ENCODE measurements at regions not wholly inside any gene's neighbourhood (a gene's known extent, or its start where the extent isn't known, plus 50 kb on each side); places are given as distances from the start of the nearest gene placed in this dataset.
A peak's percentile ranks its signal among the peaks of the same experiment; 100 is the strongest.

DNA sequence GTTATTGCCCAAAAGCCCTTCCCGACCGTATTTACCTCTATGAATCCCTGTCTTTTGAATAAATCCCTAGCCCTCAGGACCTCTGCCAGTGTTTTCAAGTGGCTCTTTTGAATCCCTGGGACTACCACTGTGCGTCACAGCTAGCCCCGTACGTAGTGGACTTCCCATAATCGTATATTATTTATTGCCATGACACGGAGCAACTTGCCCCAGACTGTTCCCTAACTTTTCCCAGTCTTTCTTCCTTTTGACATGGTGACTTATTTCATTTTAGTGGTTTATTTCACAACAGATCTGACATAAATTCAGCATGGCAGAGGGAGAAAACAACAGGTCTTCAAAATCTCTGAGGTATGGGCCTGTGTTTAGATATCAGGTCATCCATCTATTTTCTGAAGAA, 318.6 kb upstream of the KLF6 start:
- H3K9me3 Mint-ChIP-seq, result peaks cover 0 to 2% of the 10 kb centered on the region in 2 donors
- peak overlapping the region; percentile 7 for H3K27ac Mint-ChIP-seq
- no peak for DNase-seq

DNA sequence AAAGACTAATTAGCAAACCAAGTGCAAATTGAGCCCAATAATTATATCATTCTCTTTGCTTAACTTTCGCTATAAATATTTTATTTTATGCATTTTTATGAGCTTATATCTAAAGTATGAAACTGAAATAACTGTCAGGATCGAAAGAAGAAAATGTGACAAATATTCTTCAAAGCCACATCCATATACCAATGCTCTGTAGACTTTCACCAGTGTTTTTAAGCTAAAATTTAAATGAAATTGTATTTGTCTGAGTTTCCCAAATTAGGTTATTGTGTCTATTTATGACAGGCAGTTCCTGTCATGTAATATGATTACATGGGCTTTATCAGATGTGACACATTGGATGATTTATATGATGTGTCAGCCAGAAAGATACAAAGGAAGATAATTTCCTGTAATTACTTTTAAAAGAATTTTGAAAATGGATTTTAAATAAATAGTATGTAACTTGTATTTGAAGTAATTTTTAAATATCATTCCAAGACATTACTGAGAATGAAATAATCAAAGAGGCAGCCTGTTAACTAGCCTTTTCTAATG, 317.9 kb upstream of the KLF6 start:
- H3K36me3 Mint-ChIP-seq (ENCODE audit: insufficient read depth in 2 of 2), result peaks cover 0 to 2% of the 10 kb centered on the region in 2 donors

More for the DNA sequence above, 318.6 kb upstream of the KLF6 start:
- no peak for ATAC-seq (replicated peaks in 1 of 2)
- H3K4me3 Mint-ChIP-seq, result no peak overlapping the region
- no peaks in the 10 kb centered on the region for H3K27me3 Mint-ChIP-seq (ENCODE audit: low read depth)
- H3K36me3 Mint-ChIP-seq (ENCODE audit: insufficient read depth in 2 of 2), result peaks cover 0 to 2% of the 10 kb centered on the region in 2 donors
- H3K4me1 Mint-ChIP-seq (ENCODE audit: low read depth), result peaks cover 25% of the 10 kb centered on the region

DNA sequence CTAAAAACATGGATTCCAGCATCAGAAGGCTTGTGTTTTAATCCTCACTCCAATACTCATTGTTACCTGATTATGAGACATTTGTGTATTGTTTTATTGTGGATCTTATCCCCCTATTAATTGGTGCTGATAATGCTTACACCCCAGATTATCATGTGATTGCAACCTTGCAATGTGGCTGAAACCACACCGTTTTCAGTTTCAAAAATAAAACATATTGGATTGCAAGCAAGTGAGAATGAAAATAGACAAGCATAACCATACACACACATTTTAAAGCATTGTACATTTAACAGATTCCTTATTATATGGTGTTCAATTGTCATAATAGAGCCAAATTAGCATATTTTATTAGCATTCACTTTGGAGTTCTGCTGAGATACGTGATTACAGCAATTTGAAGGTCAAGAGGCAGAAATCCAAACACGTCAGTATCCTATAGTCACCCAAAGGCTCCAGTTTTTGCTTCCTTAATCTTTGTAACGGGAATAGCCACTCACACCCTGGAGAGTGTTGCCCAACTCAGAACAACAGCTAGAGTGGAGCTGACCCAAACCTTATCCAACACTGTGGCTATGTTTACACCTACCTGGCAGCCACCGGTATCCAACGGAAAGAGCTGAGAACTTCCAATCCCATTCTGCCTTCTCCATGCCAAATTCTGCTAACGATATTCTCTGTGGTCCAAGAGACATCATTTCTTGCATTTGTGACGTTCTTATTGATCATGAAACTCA, 317.1 kb upstream of the KLF6 start:
- Mint-ChIP-seq H3K4me1 (ENCODE audit: low read depth) (peaks cover 25% of the 10 kb centered on the region), H3K9me3 (peaks cover 0 to 2% of the 10 kb centered on the region in 2 donors), H3K4me3 (no peak overlapping the region), H3K27me3 (ENCODE audit: low read depth) (no peaks in the 10 kb centered on the region), H3K36me3 (ENCODE audit: insufficient read depth in 2 of 2) (no peaks in the 10 kb centered on the region), H3K27ac (no peak overlapping the region)
- no peak for DNase-seq
- ATAC-seq (replicated peaks in 1 of 2), result no peak

More for the DNA sequence above, 317.9 kb upstream of the KLF6 start:
- Mint-ChIP-seq H3K4me3 (no peak overlapping the region), H3K4me1 (ENCODE audit: low read depth) (peaks cover 25% of the 10 kb centered on the region), H3K9me3 (peaks cover 0 to 2% of the 10 kb centered on the region in 2 donors), H3K27me3 (ENCODE audit: low read depth) (no peaks in the 10 kb centered on the region), H3K27ac (no peak overlapping the region)
- no peak for DNase-seq
- no peak for ATAC-seq (replicated peaks in 1 of 2)

DNA sequence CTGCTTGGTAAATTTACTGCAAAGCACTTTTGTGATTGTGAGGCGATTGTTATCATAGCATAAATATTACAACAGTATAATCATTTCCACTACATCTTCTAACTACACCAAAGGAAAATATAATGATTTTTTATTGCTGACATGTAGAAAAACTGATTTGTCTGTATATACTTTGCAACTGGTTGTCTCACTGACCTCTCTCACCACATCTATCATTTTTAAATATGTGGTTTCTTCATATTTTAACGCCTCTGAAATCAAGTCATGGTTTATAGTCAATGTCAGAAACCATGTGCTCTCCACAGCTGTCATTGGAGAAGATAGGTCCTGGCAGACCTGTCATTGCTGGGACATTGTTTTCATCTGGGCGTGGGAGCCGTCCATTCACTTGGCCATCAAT, 315.4 kb upstream of the KLF6 start:
- H3K4me1 Mint-ChIP-seq (ENCODE audit: low read depth), result peaks cover 25% of the 10 kb centered on the region
- H3K9me3 Mint-ChIP-seq, result no peaks in the 10 kb centered on the region
- H3K36me3 Mint-ChIP-seq (ENCODE audit: insufficient read depth in 2 of 2), result no peaks in the 10 kb centered on the region
- no peak for DNase-seq
- H3K4me3 Mint-ChIP-seq, result no peak overlapping the region
- no peak overlapping the region for H3K27ac Mint-ChIP-seq
- no peak for ATAC-seq (replicated peaks in 1 of 2)
- peaks cover 4% of the 10 kb centered on the region for H3K27me3 Mint-ChIP-seq (ENCODE audit: low read depth)

DNA sequence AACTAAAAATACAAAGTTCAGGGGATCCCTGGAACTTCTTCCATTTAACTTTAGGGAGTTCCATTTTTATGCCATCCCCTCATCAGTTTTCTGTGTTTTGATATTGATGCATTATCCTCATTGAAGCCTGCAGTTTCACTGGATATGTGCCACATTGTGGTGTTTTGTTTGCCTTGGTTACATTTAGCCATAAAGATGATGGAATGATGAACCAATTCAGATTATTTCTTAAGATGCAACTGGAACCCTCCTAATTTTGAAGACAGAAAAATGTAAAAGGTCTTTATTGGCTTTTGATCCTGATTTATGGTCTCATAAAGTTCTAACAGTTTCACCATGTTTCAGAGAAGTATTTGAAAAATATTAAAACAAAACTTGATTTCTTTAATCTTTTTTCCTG, 314.2 kb upstream of the KLF6 start:
- DNase-seq (no peak), ATAC-seq (replicated peaks in 1 of 2) (no peak)
- no peaks in the 10 kb centered on the region for H3K36me3 Mint-ChIP-seq (ENCODE audit: insufficient read depth in 2 of 2)
- H3K4me1 Mint-ChIP-seq (ENCODE audit: low read depth), result peaks cover 25% of the 10 kb centered on the region
- no peak overlapping the region for H3K27ac Mint-ChIP-seq
- H3K9me3 Mint-ChIP-seq, result no peaks in the 10 kb centered on the region
- no peak overlapping the region for H3K4me3 Mint-ChIP-seq
- H3K27me3 Mint-ChIP-seq (ENCODE audit: low read depth), result peaks cover 4% of the 10 kb centered on the region

DNA sequence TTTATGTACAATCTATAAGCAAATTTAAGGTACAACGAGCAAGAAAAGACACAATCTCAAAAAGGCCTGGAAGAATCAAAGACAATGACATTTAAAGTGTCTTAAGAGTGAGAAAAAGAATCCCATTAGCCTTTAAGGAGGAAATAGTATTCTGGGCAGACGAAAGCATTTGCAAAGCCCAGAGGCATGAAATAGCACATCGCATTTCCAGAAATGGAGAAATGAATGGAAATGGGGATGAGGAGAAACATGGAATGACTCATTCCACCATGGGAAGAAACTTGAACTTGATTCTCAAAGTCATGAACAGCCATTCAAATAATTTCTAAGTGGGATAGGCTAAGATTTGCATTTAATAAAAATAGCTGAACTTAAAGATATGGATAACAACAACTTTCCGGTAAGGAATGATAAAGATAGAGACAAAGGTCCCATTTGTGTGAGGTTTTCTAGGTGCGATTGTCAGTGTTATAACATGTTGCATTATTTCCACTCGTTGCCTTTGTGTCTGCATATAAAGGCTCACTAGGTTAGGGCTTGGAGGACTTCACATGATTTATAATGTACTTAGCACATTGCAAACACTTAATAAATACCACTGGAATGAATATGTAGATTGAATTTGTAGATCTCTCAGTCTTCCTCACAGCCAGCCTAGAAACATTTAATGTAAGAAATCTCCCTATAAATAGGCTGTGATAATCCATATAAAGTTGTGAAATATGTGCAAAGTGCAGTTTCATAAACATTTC, 310.3 kb upstream of the KLF6 start:
- DNase-seq, result no peak
- H3K27me3 Mint-ChIP-seq (ENCODE audit: low read depth), result peaks cover 4% of the 10 kb centered on the region
- no peak overlapping the region for H3K27ac Mint-ChIP-seq
- no peaks in the 10 kb centered on the region for H3K9me3 Mint-ChIP-seq
- no peak for ATAC-seq (replicated peaks in 1 of 2)
- H3K4me1 Mint-ChIP-seq (ENCODE audit: low read depth), result peaks cover 2% of the 10 kb centered on the region
- H3K36me3 Mint-ChIP-seq (ENCODE audit: insufficient read depth in 2 of 2), result no peaks in the 10 kb centered on the region
- no peak overlapping the region for H3K4me3 Mint-ChIP-seq

DNA sequence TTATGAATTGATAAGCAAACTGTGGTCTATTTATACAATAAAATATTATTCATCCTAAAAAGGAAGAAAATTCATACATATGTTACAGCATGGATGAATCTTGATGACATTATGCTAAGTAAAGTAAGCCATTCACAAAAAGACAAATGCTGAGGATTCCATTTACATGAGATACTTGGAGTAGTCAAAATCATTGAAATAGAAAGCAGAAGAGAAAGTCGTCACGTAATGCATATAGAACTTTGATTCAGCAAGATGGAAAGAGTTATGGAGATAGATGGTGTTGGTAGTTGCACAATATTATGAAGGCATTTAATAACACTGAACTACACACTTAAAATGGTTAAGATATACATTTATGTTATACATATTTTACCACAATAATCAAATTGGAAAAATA, 309.7 kb upstream of the KLF6 start:
- no peaks in the 10 kb centered on the region for H3K9me3 Mint-ChIP-seq
- peaks cover 4% of the 10 kb centered on the region for H3K27me3 Mint-ChIP-seq (ENCODE audit: low read depth)
- DNase-seq (no peak), ATAC-seq (replicated peaks in 1 of 2) (no peak)
- H3K36me3 Mint-ChIP-seq (ENCODE audit: insufficient read depth in 2 of 2), result no peaks in the 10 kb centered on the region
- no peaks in the 10 kb centered on the region for H3K4me1 Mint-ChIP-seq (ENCODE audit: low read depth)
- H3K4me3 Mint-ChIP-seq, result no peak overlapping the region
- H3K27ac Mint-ChIP-seq, result no peak overlapping the region

DNA sequence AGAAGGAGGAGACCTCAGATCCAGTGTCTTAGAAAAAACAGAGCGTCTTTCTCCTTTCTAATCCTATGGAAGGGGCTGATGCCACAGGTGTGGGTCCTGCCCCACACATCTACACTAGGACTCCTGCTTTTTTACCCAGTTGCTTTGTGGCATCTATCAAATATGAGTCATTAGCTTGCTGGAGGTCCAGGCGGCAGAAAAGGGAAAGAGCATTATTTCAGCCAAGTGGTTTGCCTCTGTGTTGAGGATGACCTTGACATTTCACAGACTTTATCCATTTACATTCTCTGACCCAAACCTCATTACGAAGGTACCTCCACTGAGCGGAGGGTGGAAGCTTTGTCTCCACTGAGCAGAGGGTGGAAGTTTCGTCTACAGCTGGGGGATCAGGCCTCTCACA, 308.4 kb upstream of the KLF6 start:
- no peaks in the 10 kb centered on the region for H3K4me1 Mint-ChIP-seq (ENCODE audit: low read depth)
- no peak overlapping the region for H3K4me3 Mint-ChIP-seq
- DNase-seq (no peak), ATAC-seq (replicated peaks in 1 of 2) (no peak)
- peaks cover 1 to 2% of the 10 kb centered on the region in 2 donors for H3K9me3 Mint-ChIP-seq
- no peaks in the 10 kb centered on the region for H3K36me3 Mint-ChIP-seq (ENCODE audit: insufficient read depth in 2 of 2)
- no peak overlapping the region for H3K27ac Mint-ChIP-seq
- peaks cover 4% of the 10 kb centered on the region for H3K27me3 Mint-ChIP-seq (ENCODE audit: low read depth)

DNA sequence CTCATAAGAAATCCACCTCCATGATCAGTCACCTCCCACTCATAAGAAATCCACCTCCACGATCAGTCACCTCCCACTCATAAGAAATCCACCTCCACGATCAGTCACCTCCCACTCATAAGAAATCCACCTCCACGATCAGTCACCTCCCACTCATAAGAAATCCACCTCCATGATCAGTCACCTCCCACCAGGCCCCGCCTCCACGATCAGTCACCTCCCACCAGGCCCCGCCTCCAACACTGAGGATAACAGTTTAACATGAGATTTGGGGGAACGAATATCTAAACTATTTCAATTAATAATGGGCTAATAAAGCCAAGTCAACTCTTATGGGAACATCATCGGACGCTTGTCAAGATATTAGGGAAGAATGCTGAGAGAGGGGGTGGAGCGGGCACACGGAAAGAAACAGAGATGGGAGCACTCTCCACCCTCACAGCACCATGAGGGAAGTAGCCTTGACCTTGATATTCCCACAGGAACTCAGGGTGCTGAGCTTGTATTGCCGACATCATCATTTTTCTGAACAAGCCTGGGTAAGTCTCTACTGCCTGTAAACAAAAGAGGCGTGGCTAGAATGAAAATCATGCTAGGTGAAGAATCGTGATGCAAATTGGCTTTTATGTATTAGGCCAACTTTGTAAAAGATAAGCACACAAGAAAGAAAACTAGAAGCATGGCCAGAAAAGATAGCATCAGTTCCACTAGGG, 303.5 kb upstream of the KLF6 start:
- Mint-ChIP-seq H3K36me3 (ENCODE audit: insufficient read depth in 2 of 2) (no peaks in the 10 kb centered on the region), H3K4me1 (ENCODE audit: low read depth) (peaks cover 5% of the 10 kb centered on the region), H3K4me3 (no peak overlapping the region), H3K27me3 (ENCODE audit: low read depth) (peaks cover 8% of the 10 kb centered on the region), H3K27ac (no peak overlapping the region), H3K9me3 (peaks cover 2 to 3% of the 10 kb centered on the region in 2 donors)
- no peak for DNase-seq
- ATAC-seq (replicated peaks in 1 of 2), result no peak

DNA sequence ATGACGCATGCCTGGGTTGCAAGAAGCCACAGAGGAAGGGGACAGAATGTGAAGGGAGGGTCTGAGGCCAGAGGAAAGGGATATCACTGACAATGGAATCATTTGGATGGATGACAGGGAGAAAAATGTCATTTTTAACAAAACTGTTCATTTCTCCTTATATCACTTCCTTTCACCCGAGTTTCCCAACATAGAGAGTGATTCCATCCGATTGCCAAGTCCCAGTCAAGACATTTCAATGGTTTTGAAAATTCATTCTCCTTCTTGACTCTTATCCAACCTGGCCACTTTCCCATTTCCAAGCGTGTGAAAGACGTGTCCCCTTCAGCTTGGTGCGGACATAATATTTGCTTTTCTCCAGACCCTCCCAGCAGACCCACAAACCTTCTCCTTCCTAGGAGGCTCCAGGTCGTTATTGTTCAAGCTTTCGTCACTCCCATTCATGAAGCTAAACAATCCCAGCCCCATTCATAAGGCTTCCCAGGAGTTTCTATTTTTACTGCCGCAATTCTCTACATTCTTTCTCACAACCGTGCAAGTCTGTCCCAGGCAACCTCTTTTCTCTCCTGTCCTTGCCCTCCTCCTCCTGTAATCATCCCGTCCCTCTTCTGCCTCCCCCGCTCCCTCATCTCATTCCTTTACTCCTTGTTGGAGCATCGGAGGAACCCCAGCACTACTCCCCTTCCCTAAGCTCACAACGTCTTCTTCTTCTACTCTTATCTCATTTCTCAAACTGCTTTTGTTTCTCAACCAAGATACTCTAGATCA, 301.3 kb upstream of the KLF6 start:
- H3K27ac Mint-ChIP-seq, result no peak overlapping the region
- H3K36me3 Mint-ChIP-seq (ENCODE audit: insufficient read depth in 2 of 2), result no peaks in the 10 kb centered on the region
- ATAC-seq (replicated peaks in 1 of 2), result no peak
- no peak for DNase-seq
- peaks cover 8% of the 10 kb centered on the region for H3K27me3 Mint-ChIP-seq (ENCODE audit: low read depth)
- peaks cover 9% of the 10 kb centered on the region for H3K4me1 Mint-ChIP-seq (ENCODE audit: low read depth)
- H3K4me3 Mint-ChIP-seq, result no peak overlapping the region
- peaks cover 2 to 3% of the 10 kb centered on the region in 2 donors for H3K9me3 Mint-ChIP-seq

DNA sequence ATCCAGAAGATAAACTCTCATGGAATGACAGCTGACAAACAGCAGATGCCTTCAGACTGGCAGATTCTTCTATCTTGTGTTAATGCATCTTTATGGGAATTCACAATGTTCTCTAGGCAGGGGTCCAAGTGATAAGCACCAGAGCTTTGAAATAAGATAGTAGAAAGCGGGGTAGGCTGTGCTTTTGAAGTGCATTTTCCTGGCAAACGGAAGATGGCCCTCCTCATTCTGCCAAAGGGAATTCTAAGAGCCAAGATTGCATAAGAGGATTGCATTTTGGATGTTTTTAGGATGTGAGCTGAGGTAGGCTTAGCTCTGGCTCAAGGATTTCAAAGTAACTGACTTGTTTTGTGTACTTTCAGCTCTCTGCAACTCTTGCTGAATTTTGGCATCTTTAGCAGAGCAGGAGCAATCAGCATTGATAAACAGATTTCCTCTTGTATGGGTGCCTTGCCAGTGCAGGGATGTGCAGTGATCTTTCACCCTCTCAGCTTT, 298.5 kb upstream of the KLF6 start:
- H3K4me1 Mint-ChIP-seq (ENCODE audit: low read depth), result peaks cover 24% of the 10 kb centered on the region
- H3K27ac Mint-ChIP-seq, result no peak overlapping the region
- DNase-seq, result no peak
- peaks cover 1 to 2% of the 10 kb centered on the region in 2 donors for H3K9me3 Mint-ChIP-seq
- no peaks in the 10 kb centered on the region for H3K36me3 Mint-ChIP-seq (ENCODE audit: insufficient read depth in 2 of 2)
- ATAC-seq (replicated peaks in 1 of 2), result no peak
- no peak overlapping the region for H3K4me3 Mint-ChIP-seq
- H3K27me3 Mint-ChIP-seq (ENCODE audit: low read depth), result peaks cover 8% of the 10 kb centered on the region

DNA sequence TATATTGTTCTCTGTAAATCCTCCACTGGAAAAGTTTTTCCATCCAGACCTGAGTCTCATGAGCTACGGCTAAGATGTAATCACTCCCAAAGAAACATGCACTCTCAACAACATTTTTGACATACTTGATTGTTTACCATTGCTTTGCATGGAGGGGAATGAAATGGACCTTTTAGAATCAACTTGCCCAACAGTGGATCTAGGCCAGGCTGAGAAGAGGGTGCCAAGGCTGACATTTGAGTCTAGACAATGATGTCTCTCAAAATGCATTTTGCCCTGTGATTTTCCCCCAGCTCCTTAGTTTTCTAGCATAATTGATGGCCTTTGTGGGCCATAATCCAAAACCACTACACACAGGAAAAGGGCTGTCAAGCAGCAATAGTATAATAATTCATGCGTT, 297.9 kb upstream of the KLF6 start:
- Mint-ChIP-seq H3K27ac (no peak overlapping the region), H3K4me3 (no peak overlapping the region), H3K9me3 (no peaks in the 10 kb centered on the region), H3K4me1 (ENCODE audit: low read depth) (peaks cover 21% of the 10 kb centered on the region), H3K36me3 (ENCODE audit: insufficient read depth in 2 of 2) (no peaks in the 10 kb centered on the region), H3K27me3 (ENCODE audit: low read depth) (peaks cover 8% of the 10 kb centered on the region)
- no peak for ATAC-seq (replicated peaks in 1 of 2)
- no peak for DNase-seq
